ENCODE measurements at regions not wholly inside any gene's neighbourhood (a gene's known extent, or its start where the extent isn't known, plus 50 kb on each side); places are given as distances from the start of the nearest gene placed in this dataset.

DNA sequence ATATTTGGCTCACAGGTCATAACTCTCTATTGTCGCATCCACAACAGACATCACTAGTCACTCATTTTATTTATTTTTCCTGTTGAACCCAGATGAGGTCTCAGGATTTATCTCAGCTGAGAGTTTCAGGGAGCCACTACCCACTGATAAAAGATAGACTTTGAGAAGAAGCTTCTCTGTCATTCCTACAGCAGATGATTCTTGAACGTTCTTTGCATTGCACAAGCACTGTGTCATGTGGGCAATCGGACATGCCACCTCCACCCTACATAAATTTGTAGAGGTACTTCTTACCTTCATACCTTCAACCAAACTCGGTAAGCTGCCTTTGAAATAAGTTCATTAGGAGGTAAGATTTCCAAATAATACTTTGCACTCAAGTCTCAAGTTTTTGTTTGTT is 627.9 kb upstream of the TBX3 start:
- H3K36me3 Mint-ChIP-seq (ENCODE audit: low read depth): no peaks in the 10 kb centered on the region
- H3K27ac Mint-ChIP-seq: peak overlapping the region in 1 of 3 experiments; percentile 33
- peaks cover 4% of the 10 kb centered on the region for H3K9me3 Mint-ChIP-seq
- H3K4me1 Mint-ChIP-seq: peaks cover 41% of the 10 kb centered on the region
- H3K4me3 Mint-ChIP-seq: no peak overlapping the region
- TF ChIP-seq, protein P1, sequence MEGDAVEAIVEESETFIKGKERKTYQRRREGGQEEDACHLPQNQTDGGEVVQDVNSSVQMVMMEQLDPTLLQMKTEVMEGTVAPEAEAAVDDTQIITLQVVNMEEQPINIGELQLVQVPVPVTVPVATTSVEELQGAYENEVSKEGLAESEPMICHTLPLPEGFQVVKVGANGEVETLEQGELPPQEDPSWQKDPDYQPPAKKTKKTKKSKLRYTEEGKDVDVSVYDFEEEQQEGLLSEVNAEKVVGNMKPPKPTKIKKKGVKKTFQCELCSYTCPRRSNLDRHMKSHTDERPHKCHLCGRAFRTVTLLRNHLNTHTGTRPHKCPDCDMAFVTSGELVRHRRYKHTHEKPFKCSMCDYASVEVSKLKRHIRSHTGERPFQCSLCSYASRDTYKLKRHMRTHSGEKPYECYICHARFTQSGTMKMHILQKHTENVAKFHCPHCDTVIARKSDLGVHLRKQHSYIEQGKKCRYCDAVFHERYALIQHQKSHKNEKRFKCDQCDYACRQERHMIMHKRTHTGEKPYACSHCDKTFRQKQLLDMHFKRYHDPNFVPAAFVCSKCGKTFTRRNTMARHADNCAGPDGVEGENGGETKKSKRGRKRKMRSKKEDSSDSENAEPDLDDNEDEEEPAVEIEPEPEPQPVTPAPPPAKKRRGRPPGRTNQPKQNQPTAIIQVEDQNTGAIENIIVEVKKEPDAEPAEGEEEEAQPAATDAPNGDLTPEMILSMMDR (IDR thresholded peaks at IDR 0.05; ENCODE audit: unreplicated experiment in 3 of 3): no peak
- H3K27me3 Mint-ChIP-seq (ENCODE audit: low read depth): peaks cover 3% of the 10 kb centered on the region

DNA sequence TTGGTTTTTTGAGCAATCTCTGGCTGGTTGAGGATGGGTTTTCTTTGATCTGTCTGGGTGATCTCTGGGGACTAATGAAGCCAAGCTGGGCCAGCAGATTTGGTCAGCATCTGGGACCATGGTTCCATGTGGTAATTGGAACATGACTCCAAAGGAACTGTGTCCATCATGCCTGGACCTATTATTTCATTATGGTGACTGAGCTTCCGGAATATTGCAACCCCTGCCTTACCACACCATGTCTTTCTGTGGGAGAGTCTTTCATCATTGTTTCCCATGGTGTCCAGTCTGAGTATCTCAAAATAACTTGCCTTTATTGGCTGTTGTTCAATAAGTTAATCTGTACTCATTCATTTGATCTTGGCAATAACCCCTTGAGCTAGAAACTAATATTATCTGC is 624.9 kb upstream of the TBX3 start:
- TF ChIP-seq, protein P1 (IDR thresholded peaks at IDR 0.05; ENCODE audit: unreplicated experiment in 3 of 3): no peak
- peaks cover 60% of the 10 kb centered on the region for H3K4me1 Mint-ChIP-seq
- H3K9me3 Mint-ChIP-seq: no peaks in the 10 kb centered on the region
- peaks cover 3% of the 10 kb centered on the region for H3K27me3 Mint-ChIP-seq (ENCODE audit: low read depth)
- no peak overlapping the region for H3K27ac Mint-ChIP-seq
- H3K4me3 Mint-ChIP-seq: no peak overlapping the region
- no peaks in the 10 kb centered on the region for H3K36me3 Mint-ChIP-seq (ENCODE audit: low read depth)

DNA sequence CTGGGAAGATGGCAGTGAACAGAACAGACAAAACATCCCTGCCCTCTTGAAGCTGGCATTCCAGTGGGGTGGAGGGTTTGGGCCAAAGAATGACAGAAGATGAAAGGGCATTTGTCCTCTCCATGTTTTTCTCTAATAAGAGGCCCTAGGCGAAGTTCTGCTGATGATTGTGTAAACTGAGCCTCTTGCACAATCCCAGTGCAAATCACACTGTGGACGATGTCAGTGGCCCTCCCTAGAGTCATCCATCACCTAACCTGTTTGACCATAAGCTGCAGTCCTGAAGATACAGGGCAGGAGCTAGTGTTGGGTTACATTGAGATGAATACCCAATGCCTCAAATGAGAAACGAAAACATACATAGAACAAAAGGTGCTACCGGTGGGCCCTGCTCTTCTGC is 622.4 kb upstream of the TBX3 start:
- H3K27ac Mint-ChIP-seq: peak overlapping the region in 1 of 3 experiments; percentile 66
- peaks cover 5% of the 10 kb centered on the region for H3K9me3 Mint-ChIP-seq
- H3K27me3 Mint-ChIP-seq (ENCODE audit: low read depth): peaks cover 7% of the 10 kb centered on the region
- TF ChIP-seq, protein P1 (IDR thresholded peaks at IDR 0.05; ENCODE audit: unreplicated experiment in 3 of 3): no peak
- H3K4me3 Mint-ChIP-seq: no peak overlapping the region
- H3K36me3 Mint-ChIP-seq (ENCODE audit: low read depth): no peaks in the 10 kb centered on the region
- peaks cover 59% of the 10 kb centered on the region for H3K4me1 Mint-ChIP-seq

DNA sequence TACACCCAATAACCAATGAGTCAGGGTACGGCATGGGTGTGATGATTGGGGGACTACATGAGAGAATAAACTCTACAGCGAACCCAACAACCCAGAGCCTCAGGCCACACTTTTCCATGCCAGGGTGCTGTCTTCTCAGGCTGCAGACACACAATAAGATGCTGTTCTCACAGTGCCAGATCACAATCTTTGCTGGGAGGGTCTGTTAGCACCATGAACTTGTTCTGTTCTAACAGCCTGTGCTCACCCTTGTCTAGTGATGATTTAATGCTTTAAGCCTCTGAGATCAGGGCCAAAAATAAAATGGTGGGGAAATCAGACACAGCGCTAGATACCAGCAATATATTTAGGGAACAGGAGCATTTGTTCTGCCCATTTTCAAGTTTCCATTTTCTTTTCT is 621.9 kb upstream of the TBX3 start:
- TF ChIP-seq, protein P1 (IDR thresholded peaks at IDR 0.05; ENCODE audit: unreplicated experiment in 3 of 3): no peak
- Mint-ChIP-seq H3K4me1 (peaks cover 54% of the 10 kb centered on the region), H3K36me3 (ENCODE audit: low read depth) (no peaks in the 10 kb centered on the region), H3K9me3 (peaks cover 6% of the 10 kb centered on the region), H3K27me3 (ENCODE audit: low read depth) (peaks cover 7% of the 10 kb centered on the region), H3K4me3 (no peak overlapping the region), H3K27ac (peak overlapping the region in 1 of 3 experiments; percentile 66)

DNA sequence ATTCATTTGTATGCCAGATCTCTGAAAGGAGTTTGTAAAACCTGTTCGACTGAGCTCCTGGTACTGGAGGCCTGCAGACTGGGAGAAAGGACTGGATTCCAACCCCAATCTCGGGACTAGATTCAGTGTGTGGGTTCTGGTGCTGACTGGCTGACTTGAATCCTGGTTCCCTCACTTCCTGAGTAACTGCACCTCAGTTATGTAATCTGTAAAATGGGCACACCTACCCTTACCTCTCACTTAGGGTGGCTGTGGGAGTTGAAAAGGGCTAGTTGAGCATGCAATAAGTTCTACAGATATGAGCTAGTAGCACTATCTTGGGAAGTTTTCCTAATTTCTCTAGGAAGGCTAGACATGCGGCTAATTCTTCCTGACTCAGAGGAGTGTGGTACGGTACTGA is 621.3 kb upstream of the TBX3 start:
- Mint-ChIP-seq H3K36me3 (ENCODE audit: low read depth) (no peaks in the 10 kb centered on the region), H3K9me3 (peaks cover 6% of the 10 kb centered on the region), H3K4me3 (no peak overlapping the region), H3K27ac (peak overlapping the region in 1 of 3 experiments; percentile 66), H3K27me3 (ENCODE audit: low read depth) (peaks cover 7% of the 10 kb centered on the region), H3K4me1 (peaks cover 49% of the 10 kb centered on the region)
- TF ChIP-seq, protein P1 (IDR thresholded peaks at IDR 0.05; ENCODE audit: unreplicated experiment in 3 of 3): no peak

DNA sequence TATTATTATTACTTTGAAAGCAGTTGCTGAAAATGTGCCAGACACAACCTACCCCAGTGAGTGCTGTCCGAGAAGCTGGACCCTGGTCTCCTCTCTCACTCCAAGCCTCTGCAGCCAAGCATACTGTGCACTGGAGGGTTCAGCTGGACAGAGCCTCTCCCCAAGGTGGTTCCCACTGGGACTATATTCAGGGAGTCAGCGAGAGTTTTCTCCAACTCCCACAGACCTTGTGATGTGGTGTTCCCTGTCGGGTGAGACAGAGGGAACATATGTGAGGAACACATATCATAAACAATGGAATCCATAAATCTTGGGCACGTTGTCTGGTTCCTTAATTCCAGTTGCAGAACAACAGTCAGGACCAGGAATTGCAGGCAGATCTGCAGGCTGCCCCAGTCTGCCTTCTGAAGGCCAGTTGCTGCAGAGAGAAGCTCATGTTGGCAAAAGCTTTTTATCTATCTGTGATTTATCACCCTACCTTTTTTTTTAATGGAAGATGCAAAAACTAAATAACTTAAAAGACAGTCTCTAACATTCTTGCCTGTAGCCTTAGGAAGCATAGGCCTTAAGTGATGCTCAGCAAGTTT is 619.8 kb upstream of the TBX3 start:
- Mint-ChIP-seq H3K27me3 (ENCODE audit: low read depth) (peaks cover 4% of the 10 kb centered on the region), H3K9me3 (peaks cover 6% of the 10 kb centered on the region), H3K4me1 (peaks cover 53% of the 10 kb centered on the region), H3K4me3 (peak overlapping the region in 2 of 3 experiments; percentile 23 to 24), H3K36me3 (ENCODE audit: low read depth) (no peaks in the 10 kb centered on the region), H3K27ac (peak overlapping the region; percentile 84 to 95 (median 88))
- TF ChIP-seq, protein P1 (IDR thresholded peaks at IDR 0.05; ENCODE audit: unreplicated experiment in 3 of 3): no peak
